ENCODE measurements at regions not wholly inside any gene's neighbourhood (a gene's known extent, or its start where the extent isn't known, plus 50 kb on each side); places are given as distances from the start of the nearest gene placed in this dataset.

GRCh38 chr21:19256934-19257660 is 853.5 kb upstream of the TMPRSS15 start:
- peak; percentile 94 to 97 for ATAC-seq
- intact Hi-C loops (cut with DNase I), result no loop called here
- peak; percentile 21 for DNase-seq

- peak in 1 of 2 donors; percentile 23 for ATAC-seq
- intact Hi-C loops (cut with DNase I), result loop anchor here in 1 of 2 donors (10.0 kb wide), 1 partner anchor 247 kb away; no protein-coding TSS in a partner anchor
- DNase-seq, result no peak
Measured at GRCh38 chr21:19261731-19262376, 858.3 kb upstream of the TMPRSS15 start.

GRCh38 chr21:19266636-19267035 is 863.1 kb upstream of the TMPRSS15 start:
- intact Hi-C loops (cut with DNase I), result loop anchor here in 1 of 2 donors (10.0 kb wide), 1 partner anchor 252 kb away; no protein-coding TSS in a partner anchor

GRCh38 chr21:19268686-19269085 is 865.1 kb upstream of the TMPRSS15 start:
- intact Hi-C loops (cut with DNase I), result loop anchor here in 1 of 2 donors (10.0 kb wide), 1 partner anchor 254 kb away; no protein-coding TSS in a partner anchor
- DNase-seq (no peak), ATAC-seq (no peak)

More at GRCh38 chr21:19266636-19267035, 863.1 kb upstream of the TMPRSS15 start:
- no peak for ATAC-seq
- no peak for DNase-seq

GRCh38 chr21:19275065-19275464 is 871.5 kb upstream of the TMPRSS15 start:
- intact Hi-C loops (cut with DNase I), result no loop called here
- DNase-seq (no peak), ATAC-seq (no peak)

GRCh38 chr21:19276665-19277064 is 873.1 kb upstream of the TMPRSS15 start:
- DNase-seq (no peak), ATAC-seq (no peak)
- intact Hi-C loops (cut with DNase I), result no loop called here

GRCh38 chr21:19286876-19287275 is 883.3 kb upstream of the TMPRSS15 start:
- DNase-seq (no peak), ATAC-seq (no peak)
- intact Hi-C loops (cut with DNase I), result no loop called here

GRCh38 chr21:19290328-19290727 is 886.7 kb upstream of the TMPRSS15 start:
- intact Hi-C loops (cut with DNase I), result no loop called here
- ATAC-seq, result no peak
- no peak for DNase-seq

GRCh38 chr21:19320291-19320690 is 916.7 kb upstream of the TMPRSS15 start:
- ATAC-seq, result no peak
- intact Hi-C loops (cut with DNase I), result no loop called here

GRCh38 chr21:19321688-19322087 is 918.1 kb upstream of the TMPRSS15 start:
- DNase-seq (no peak), ATAC-seq (no peak)
- intact Hi-C loops (cut with DNase I), result no loop called here

More at GRCh38 chr21:19320291-19320690, 916.7 kb upstream of the TMPRSS15 start:
- DNase-seq, result no peak

GRCh38 chr21:19322360-19322759 is 918.8 kb upstream of the TMPRSS15 start:
- intact Hi-C loops (cut with DNase I), result no loop called here
- ATAC-seq (no peak), DNase-seq (no peak)

- no peak for ATAC-seq
- DNase-seq, result no peak
- intact Hi-C loops (cut with DNase I), result no loop called here
Measured at GRCh38 chr21:19326531-19327319, 923.1 kb upstream of the TMPRSS15 start.

- intact Hi-C loops (cut with DNase I), result no loop called here
- DNase-seq (no peak), ATAC-seq (no peak)
Measured at GRCh38 chr21:19328954-19329353, 925.4 kb upstream of the TMPRSS15 start.

GRCh38 chr21:19340303-19340702 is 936.7 kb upstream of the TMPRSS15 start:
- ATAC-seq (no peak), DNase-seq (no peak)
- intact Hi-C loops (cut with DNase I), result no loop called here

GRCh38 chr21:19340954-19341353 is 937.4 kb upstream of the TMPRSS15 start:
- intact Hi-C loops (cut with DNase I), result no loop called here
- DNase-seq (no peak), ATAC-seq (no peak)

- intact Hi-C loops (cut with DNase I), result no loop called here
- ATAC-seq (no peak), DNase-seq (no peak)
Measured at GRCh38 chr21:19343711-19344110, 940.1 kb upstream of the TMPRSS15 start.

GRCh38 chr21:19350286-19350685 is 946.7 kb upstream of the TMPRSS15 start:
- DNase-seq (no peak), ATAC-seq (no peak)
- intact Hi-C loops (cut with DNase I), result no loop called here

- intact Hi-C loops (cut with DNase I), result no loop called here
- DNase-seq (no peak), ATAC-seq (no peak)
Measured at GRCh38 chr21:19353256-19353655, 949.7 kb upstream of the TMPRSS15 start.

- no peak for ATAC-seq
- no peak for DNase-seq
- intact Hi-C loops (cut with DNase I), result no loop called here
Measured at GRCh38 chr21:19368944-19369343, 965.4 kb upstream of the TMPRSS15 start.

- ATAC-seq (no peak), DNase-seq (no peak)
- intact Hi-C loops (cut with DNase I), result no loop called here
Measured at GRCh38 chr21:19392390-19392789, 988.8 kb upstream of the TMPRSS15 start.
